ENCODE measurements at regions not wholly inside any gene's neighbourhood (a gene's known extent, or its start where the extent isn't known, plus 50 kb on each side); places are given as distances from the start of the nearest gene placed in this dataset.

GRCh38 chr3:36201546-36201945 is 178.8 kb upstream of the STAC start:
- no peak for DNase-seq

GRCh38 chr3:36206956-36207580 is 173.2 kb upstream of the STAC start:
- DNase-seq = no peak

GRCh38 chr3:36210840-36211651 is 169.3 kb upstream of the STAC start:
- no peak for DNase-seq

- no peak for DNase-seq
Observed at GRCh38 chr3:36211652-36211999, 168.7 kb upstream of the STAC start.

GRCh38 chr3:36212251-36212650 is 168.1 kb upstream of the STAC start:
- DNase-seq = no peak

- DNase-seq = no peak
Observed at GRCh38 chr3:36214460-36214859, 165.8 kb upstream of the STAC start.

GRCh38 chr3:36215241-36215640 is 165.1 kb upstream of the STAC start:
- DNase-seq = no peak

- no peak for DNase-seq
Observed at GRCh38 chr3:36219398-36219797, 160.9 kb upstream of the STAC start.

- no peak for DNase-seq
Observed at GRCh38 chr3:36220173-36220572, 160.1 kb upstream of the STAC start.

- no peak for DNase-seq
Observed at GRCh38 chr3:36221975-36222374, 158.3 kb upstream of the STAC start.

GRCh38 chr3:36227980-36228379 is 152.3 kb upstream of the STAC start:
- DNase-seq = no peak

- no peak for DNase-seq
Observed at GRCh38 chr3:36229496-36229895, 150.8 kb upstream of the STAC start.

GRCh38 chr3:36232797-36233489 is 147.4 kb upstream of the STAC start:
- DNase-seq = no peak

- no peak for DNase-seq
Observed at GRCh38 chr3:36244728-36245127, 135.6 kb upstream of the STAC start.

GRCh38 chr3:36248374-36248773 is 131.9 kb upstream of the STAC start:
- no peak for DNase-seq

- DNase-seq = no peak
Observed at GRCh38 chr3:36250191-36250590, 130.1 kb upstream of the STAC start.

GRCh38 chr3:36257158-36257852 is 123.0 kb upstream of the STAC start:
- DNase-seq = no peak

GRCh38 chr3:36258421-36258820 is 121.9 kb upstream of the STAC start:
- no peak for DNase-seq

- no peak for DNase-seq
Observed at GRCh38 chr3:36259580-36259979, 120.7 kb upstream of the STAC start.

- no peak for DNase-seq
Observed at GRCh38 chr3:36269274-36269673, 111.0 kb upstream of the STAC start.

GRCh38 chr3:36282766-36283165 is 97.5 kb upstream of the STAC start:
- DNase-seq = no peak

GRCh38 chr3:36295296-36295695 is 85.0 kb upstream of the STAC start:
- DNase-seq = no peak

GRCh38 chr3:36297195-36297594 is 83.1 kb upstream of the STAC start:
- no peak for DNase-seq

GRCh38 chr3:36298188-36298587 is 82.1 kb upstream of the STAC start:
- DNase-seq = no peak
